ENCODE measurements at regions not wholly inside any gene's neighbourhood (a gene's known extent, or its start where the extent isn't known, plus 50 kb on each side); places are given as distances from the start of the nearest gene placed in this dataset.

DNA sequence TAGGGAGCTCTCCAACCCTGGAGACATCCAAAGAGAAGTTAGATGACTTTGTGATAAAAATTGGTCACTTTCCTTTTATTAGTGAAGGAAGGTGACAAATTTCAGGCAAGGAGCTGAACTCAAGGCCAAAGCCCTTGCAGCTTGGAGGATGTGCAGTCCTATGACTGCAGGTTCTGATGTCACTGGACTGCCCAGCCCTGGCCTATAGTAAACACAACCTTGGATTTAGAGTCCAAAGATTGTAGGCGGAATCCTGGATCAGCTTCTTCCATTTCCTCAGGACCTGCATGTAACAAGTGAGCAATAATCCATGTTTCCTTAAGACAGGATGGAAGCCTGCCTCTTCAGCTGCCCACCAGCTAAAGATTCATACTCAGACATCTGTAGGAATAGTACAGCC, 169.3 kb upstream of the ZC3H12A start:
- no peaks in the 10 kb centered on the region for H3K4me1 ChIP-seq (ENCODE audit: insufficient read depth, low read length)
- no peak overlapping the region for H4K8ac ChIP-seq (replicated peaks; ENCODE audit: insufficient read length, low read depth, low read length)
- no peak overlapping the region for H3K4ac ChIP-seq (ENCODE audit: low read depth, low read length)
- H3K4me1 Mint-ChIP-seq = peaks cover 14 to 37% of the 10 kb centered on the region in 2 experiments
- no peak overlapping the region for H3T11ph ChIP-seq (ENCODE audit: low read length)
- H4K5ac ChIP-seq (ENCODE audit: insufficient read length, low read depth, low read length) = no peak overlapping the region
- no peak overlapping the region for H3K18ac ChIP-seq (ENCODE audit: insufficient read length, low read depth, low read length)
- H3K56ac ChIP-seq (ENCODE audit: insufficient read length, low read depth, low read length) = no peak overlapping the region
- no peak overlapping the region for H3K9ac ChIP-seq (ENCODE audit: extremely low read depth, insufficient read length, low read length)
- H2BK20ac ChIP-seq (ENCODE audit: low read depth, low read length, poor library complexity, severe bottlenecking) = no peak overlapping the region
- no peaks in the 10 kb centered on the region; a peak in 1 of 5 replicates for H3K9me3 Mint-ChIP-seq
- H3K27me3 Mint-ChIP-seq (ENCODE audit: low read depth) = peaks cover 8% of the 10 kb centered on the region
- no peak overlapping the region for H3K27ac Mint-ChIP-seq
- H2BK15ac ChIP-seq (ENCODE audit: low read depth, low read length) = no peak overlapping the region
- H3K27ac ChIP-seq (ENCODE audit: insufficient read length, low read depth, low read length) = no peak overlapping the region
- peaks cover 2% of the 10 kb centered on the region for H3K23me2 ChIP-seq (ENCODE audit: insufficient read length, low read depth, low read length, poor library complexity, severe bottlenecking)
- no peaks in the 10 kb centered on the region for H3K9me3 ChIP-seq (ENCODE audit: control insufficient read depth, low read depth, low read length)
- no peak overlapping the region for H3K4me3 Mint-ChIP-seq
- no peak overlapping the region for H4K91ac ChIP-seq (ENCODE audit: insufficient read length, low read depth, low read length)
- DNase-seq = no peak
- no peak overlapping the region for H2BK12ac ChIP-seq (ENCODE audit: insufficient read length, low read depth, low read length)
- no peaks in the 10 kb centered on the region for H3K79me2 ChIP-seq (ENCODE audit: insufficient read depth, low read length)
- no CpG with 5 or more reads among the region's 1 CpG for WGBS (ENCODE audit: extremely low coverage, insufficient read length, low lambda C conversion rate)
- TF ChIP-seq, protein P1, sequence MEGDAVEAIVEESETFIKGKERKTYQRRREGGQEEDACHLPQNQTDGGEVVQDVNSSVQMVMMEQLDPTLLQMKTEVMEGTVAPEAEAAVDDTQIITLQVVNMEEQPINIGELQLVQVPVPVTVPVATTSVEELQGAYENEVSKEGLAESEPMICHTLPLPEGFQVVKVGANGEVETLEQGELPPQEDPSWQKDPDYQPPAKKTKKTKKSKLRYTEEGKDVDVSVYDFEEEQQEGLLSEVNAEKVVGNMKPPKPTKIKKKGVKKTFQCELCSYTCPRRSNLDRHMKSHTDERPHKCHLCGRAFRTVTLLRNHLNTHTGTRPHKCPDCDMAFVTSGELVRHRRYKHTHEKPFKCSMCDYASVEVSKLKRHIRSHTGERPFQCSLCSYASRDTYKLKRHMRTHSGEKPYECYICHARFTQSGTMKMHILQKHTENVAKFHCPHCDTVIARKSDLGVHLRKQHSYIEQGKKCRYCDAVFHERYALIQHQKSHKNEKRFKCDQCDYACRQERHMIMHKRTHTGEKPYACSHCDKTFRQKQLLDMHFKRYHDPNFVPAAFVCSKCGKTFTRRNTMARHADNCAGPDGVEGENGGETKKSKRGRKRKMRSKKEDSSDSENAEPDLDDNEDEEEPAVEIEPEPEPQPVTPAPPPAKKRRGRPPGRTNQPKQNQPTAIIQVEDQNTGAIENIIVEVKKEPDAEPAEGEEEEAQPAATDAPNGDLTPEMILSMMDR (conservative IDR thresholded peaks at IDR 0.05) = no peak
- H4K20me1 ChIP-seq (ENCODE audit: control insufficient read depth, insufficient read depth, insufficient read length) = no peaks in the 10 kb centered on the region
- no peaks in the 10 kb centered on the region for H3K79me1 ChIP-seq (ENCODE audit: insufficient read depth, low read depth, low read length, poor library complexity, severe bottlenecking)
- H2BK120ac ChIP-seq (ENCODE audit: low read depth, low read length, poor library complexity, severe bottlenecking) = no peak overlapping the region
- no peaks in the 10 kb centered on the region for H3K27me3 ChIP-seq (ENCODE audit: insufficient read depth, low read length)
- H3K36me3 Mint-ChIP-seq (ENCODE audit: insufficient read depth in 1 of 3, low read depth in 3 of 3) = no peaks in the 10 kb centered on the region
- H3K23ac ChIP-seq (ENCODE audit: insufficient read length, low read depth, low read length) = no peak overlapping the region
- no peak overlapping the region for H2AFZ ChIP-seq (ENCODE audit: low read length)
- no peak overlapping the region for H3K14ac ChIP-seq (ENCODE audit: insufficient read depth, low read length)
- H3K4me2 ChIP-seq (ENCODE audit: insufficient read depth, insufficient read length, low read length) = no peak overlapping the region
- no peak overlapping the region for H2BK5ac ChIP-seq (ENCODE audit: insufficient read length, low read length)
- no peak overlapping the region for H2AK5ac ChIP-seq (ENCODE audit: insufficient read length, low read length)

All from H9 (cell line).